GM23338 (cell line): ENCODE measurements at regions not wholly inside any gene's neighbourhood (a gene's known extent, or its start where the extent isn't known, plus 50 kb on each side); places are given as distances from the start of the nearest gene placed in this dataset.

Source experiments
- CREB1 ChIP-seq: fragments of 250-450 bp; sonication (Bioruptor Pico); IDR thresholded peaks from 2 replicates; pipeline ENCODE4 v1.5.0; 2020; ENCODE audit warnings: low read depth, mild to moderate bottlenecking, moderate library complexity
- CTCF ChIP-seq, 2 experiments: fragments of 200-600 bp in 1 of 2; sonication (generic) in 1 of 2; conservative IDR thresholded peaks; 2 replicates each; pipeline versions ENCODE4 v1.5.1 to v1.6.1; 2016 to 2017; ENCODE audit warnings: antibody characterized with exemption in 2 of 2, low read depth in 2 of 2, mild to moderate bottlenecking in 2 of 2, moderate library complexity in 1 of 2
- EZH2 ChIP-seq: fragments of 200-600 bp; sonication (generic); IDR thresholded peaks from one replicate; pipeline ENCODE4 v1.8.0; 2017; ENCODE audit warnings: antibody characterized with exemption, mild to moderate bottlenecking, low read depth; ENCODE audit not compliant: unreplicated experiment
- EZH2phosphoT487 ChIP-seq: fragments of 200-600 bp; sonication (generic); IDR thresholded peaks from one replicate; pipeline ENCODE4 v1.8.1; 2018; ENCODE audit warnings: antibody characterized with exemption; ENCODE audit not compliant: unreplicated experiment
- NANOG ChIP-seq: IDR thresholded peaks from 2 replicates; pipeline ENCODE4 v1.6.1; 2016; ENCODE audit warnings: antibody characterized with exemption, borderline replicate concordance
- REST ChIP-seq: IDR thresholded peaks from one replicate; pipeline ENCODE4 v1.6.1; 2018; ENCODE audit warnings: antibody characterized with exemption; ENCODE audit not compliant: unreplicated experiment
- ZNF114 ChIP-seq: fragments of 250-450 bp; sonication (Bioruptor Pico); IDR thresholded peaks from 2 replicates; pipeline ENCODE4 v1.5.0; 2020; ENCODE audit warnings: mild to moderate bottlenecking, moderate library complexity

- TF ChIP-seq EZH2phosphoT487 (no peak), CTCF (conservative IDR thresholded peaks at IDR 0.05; ENCODE audit: low read depth in 2 of 2) (no peak), REST (no peak), EZH2 (no peak), ZNF114 (CRISPR knock-in tag) (no peak), NANOG (no peak), CREB1 (CRISPR knock-in tag) (no peak)
Observed at GRCh38 chr2:82137441-82137840, 1832.9 kb upstream of the LRRTM1 start.
